Erythroblast (primary cell): ENCODE measurements at regions not wholly inside any gene's neighbourhood (a gene's known extent, or its start where the extent isn't known, plus 50 kb on each side); places are given as distances from the start of the nearest gene placed in this dataset.

Experiments used
- GATA1 ChIP-seq: IDR thresholded peaks from 2 replicates; pipeline ENCODE4 v1.6.1; 2011; ENCODE audit warnings: low read depth, mild to moderate bottlenecking, control low read depth, low read length, moderate library complexity
- POLR2A ChIP-seq: IDR thresholded peaks from 2 replicates; pipeline ENCODE4 v1.6.1; 2011; ENCODE audit warnings: mild to moderate bottlenecking, low read length

DNA sequence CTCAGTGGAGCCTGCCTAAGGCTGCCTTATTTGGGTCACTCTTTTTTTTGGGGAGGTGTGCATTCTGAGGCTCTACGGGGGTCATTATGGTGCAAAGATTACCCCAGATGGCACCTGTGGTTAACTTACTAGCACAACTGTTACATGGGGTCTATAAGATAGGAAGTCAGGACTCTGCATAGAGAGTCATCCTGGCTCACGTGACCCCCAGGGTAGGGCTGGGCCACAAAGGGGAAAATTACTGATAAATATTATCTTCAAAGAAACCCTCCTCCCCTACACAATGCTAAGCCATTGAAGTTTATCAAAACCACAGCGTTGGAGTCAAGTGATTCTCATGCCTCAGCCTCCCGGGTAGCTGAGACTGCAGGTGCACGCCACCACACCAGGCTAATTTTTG lies 397.1 kb downstream of the MN1 start:
- no peak for TF ChIP-seq POLR2A
- no peak for TF ChIP-seq GATA1
